HFFc6 (cell line): ENCODE measurements at regions not wholly inside any gene's neighbourhood (a gene's known extent, or its start where the extent isn't known, plus 50 kb on each side); places are given as distances from the start of the nearest gene placed in this dataset.

Experiments used
- DNase-seq: peaks from one replicate; pipeline ENCODE4 v3.0.0-alpha.2; 2018
- H3K27ac Mint-ChIP-seq: 2 replicates; pipeline ENCODE4 v1.8.0; 2020; ENCODE audit warnings: mild to moderate bottlenecking, mixed read lengths
- H3K27me3 Mint-ChIP-seq: 2 replicates; pipeline ENCODE4 v1.8.0; 2021; ENCODE audit warnings: mild to moderate bottlenecking, moderate library complexity, mixed read lengths; ENCODE audit not compliant: insufficient read depth
- H3K36me3 Mint-ChIP-seq: 2 replicates; pipeline ENCODE4 v1.8.0; 2021; ENCODE audit warnings: low read depth, mixed read lengths
- H3K4me1 Mint-ChIP-seq: 2 replicates; pipeline ENCODE4 v1.8.0; 2020; ENCODE audit warnings: low read depth, mixed read lengths
- H3K4me3 Mint-ChIP-seq: 2 replicates; pipeline ENCODE4 v1.8.0; 2020; ENCODE audit warnings: mild to moderate bottlenecking, moderate library complexity, mixed read lengths
- H3K9me3 Mint-ChIP-seq: 2 replicates; pipeline ENCODE4 v1.8.0; 2020; ENCODE audit warnings: mild to moderate bottlenecking, mixed read lengths
- TF ChIP-seq, protein P1 (sequence below): fragments of 200-600 bp; sonication (generic); IDR thresholded peaks from 2 replicates; pipeline ENCODE4 v1.5.0; 2021; ENCODE audit warnings: antibody characterized with exemption, mild to moderate bottlenecking

DNA sequence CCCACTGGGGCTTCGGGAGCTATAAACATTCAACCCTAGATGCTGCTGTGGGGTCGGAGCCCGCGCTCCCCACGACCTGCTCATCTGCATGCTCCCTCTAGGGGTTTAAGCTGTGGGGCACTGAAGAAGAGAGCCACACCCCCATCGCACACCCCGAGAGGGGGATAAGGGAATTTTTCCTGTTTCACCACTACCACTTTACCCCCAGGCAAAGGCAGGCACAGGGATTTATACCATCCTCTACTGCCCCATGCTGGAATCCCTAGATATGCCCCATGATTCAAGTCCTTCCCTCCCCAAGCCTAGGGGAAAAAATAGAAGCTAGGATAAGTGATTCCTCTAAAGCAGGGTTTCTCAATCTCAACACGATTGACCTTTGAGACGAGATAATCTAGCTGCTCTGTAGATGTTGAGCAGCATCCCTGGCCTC, 59.9 kb upstream of the CCDC60 start:
- Mint-ChIP-seq H3K4me1 (no peaks in the 10 kb centered on the region), H3K4me3 (no peak overlapping the region), H3K27me3 (peaks cover 2% of the 10 kb centered on the region; the same call in 1 of the 2 replicates), H3K36me3 (no peaks in the 10 kb centered on the region), H3K9me3 (peaks cover 49% of the 10 kb centered on the region), H3K27ac (no peak overlapping the region)
- TF ChIP-seq, protein P1, sequence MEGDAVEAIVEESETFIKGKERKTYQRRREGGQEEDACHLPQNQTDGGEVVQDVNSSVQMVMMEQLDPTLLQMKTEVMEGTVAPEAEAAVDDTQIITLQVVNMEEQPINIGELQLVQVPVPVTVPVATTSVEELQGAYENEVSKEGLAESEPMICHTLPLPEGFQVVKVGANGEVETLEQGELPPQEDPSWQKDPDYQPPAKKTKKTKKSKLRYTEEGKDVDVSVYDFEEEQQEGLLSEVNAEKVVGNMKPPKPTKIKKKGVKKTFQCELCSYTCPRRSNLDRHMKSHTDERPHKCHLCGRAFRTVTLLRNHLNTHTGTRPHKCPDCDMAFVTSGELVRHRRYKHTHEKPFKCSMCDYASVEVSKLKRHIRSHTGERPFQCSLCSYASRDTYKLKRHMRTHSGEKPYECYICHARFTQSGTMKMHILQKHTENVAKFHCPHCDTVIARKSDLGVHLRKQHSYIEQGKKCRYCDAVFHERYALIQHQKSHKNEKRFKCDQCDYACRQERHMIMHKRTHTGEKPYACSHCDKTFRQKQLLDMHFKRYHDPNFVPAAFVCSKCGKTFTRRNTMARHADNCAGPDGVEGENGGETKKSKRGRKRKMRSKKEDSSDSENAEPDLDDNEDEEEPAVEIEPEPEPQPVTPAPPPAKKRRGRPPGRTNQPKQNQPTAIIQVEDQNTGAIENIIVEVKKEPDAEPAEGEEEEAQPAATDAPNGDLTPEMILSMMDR: no peak
- DNase-seq: no peak

DNA sequence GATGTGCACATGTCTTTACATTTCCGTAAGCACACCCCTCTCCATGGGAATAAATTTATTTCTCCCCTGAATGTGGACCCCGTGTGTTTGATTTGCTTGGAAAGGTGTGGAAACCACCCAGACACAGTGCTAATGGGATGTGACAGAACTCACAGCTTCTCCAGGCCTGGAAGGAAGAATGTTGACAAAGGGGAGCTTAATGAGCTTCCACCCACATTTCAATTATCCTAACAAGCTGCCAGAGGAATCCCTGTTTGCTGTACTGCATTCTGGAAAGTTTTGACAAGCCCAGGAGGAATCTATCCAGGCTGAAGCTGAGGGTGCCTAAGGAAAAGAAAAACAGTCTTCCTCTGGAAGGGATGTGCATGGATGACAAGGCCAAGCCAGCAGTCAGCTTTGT, 51.2 kb upstream of the CCDC60 start:
- H3K4me1 Mint-ChIP-seq: no peaks in the 10 kb centered on the region
- H3K27ac Mint-ChIP-seq: no peak overlapping the region
- peaks cover 2% of the 10 kb centered on the region; the same call in 1 of the 2 replicates for H3K27me3 Mint-ChIP-seq
- H3K9me3 Mint-ChIP-seq: peaks cover 47% of the 10 kb centered on the region
- TF ChIP-seq, protein P1: no peak
- DNase-seq: no peak
- no peak overlapping the region for H3K4me3 Mint-ChIP-seq
- H3K36me3 Mint-ChIP-seq: peaks cover 4% of the 10 kb centered on the region; the same call in 1 of the 2 replicates
